Mucosa of descending colon (tissue), 3 donors: ENCODE measurements at regions not wholly inside any gene's neighbourhood (a gene's known extent, or its start where the extent isn't known, plus 50 kb on each side); places are given as distances from the start of the nearest gene placed in this dataset.

Experiments used
- ATAC-seq: fragments of 200-7000 bp; cut with Tn5 transposase; one replicate; pipeline ENCODE4 v1.9.1; 2020; ENCODE audit warnings: mild to moderate bottlenecking, moderate library complexity
- DNase-seq, 3 donors: peaks; one replicate each; pipeline ENCODE4 v3.0.0-alpha.2; 2020
- H3K36me3 ChIP-seq: fragments of 200-600 bp; one replicate; pipeline ENCODE4 v1.8.0; 2021; ENCODE audit warnings: low read depth, mild to moderate bottlenecking
- H3K4me1 ChIP-seq: fragments of 200-600 bp; one replicate; pipeline ENCODE4 v1.8.0; 2021; ENCODE audit warnings: low read depth, mild to moderate bottlenecking
- H3K4me3 ChIP-seq: fragments of 200-600 bp; one replicate; pipeline ENCODE4 v1.8.0; 2021; ENCODE audit warnings: mild to moderate bottlenecking
- H3K9me3 ChIP-seq: fragments of 200-600 bp; one replicate; pipeline ENCODE4 v1.8.0; 2021; ENCODE audit warnings: mild to moderate bottlenecking
- CTCF ChIP-seq: fragments of 200-600 bp; IDR thresholded peaks from one replicate; pipeline ENCODE4 v1.8.0; 2022; ENCODE audit warnings: antibody characterized with exemption, mild to moderate bottlenecking
- intact Hi-C, 2 donors: fragments of 100-400 bp; cut with DNase I in 1 of 2; cut with micrococcal nuclease in 1 of 2; formaldehyde crosslinking; loops; one replicate each; pipeline versions ENCODE4 v1.11.0 to v1.11.1; 2022; cut with DNase I, micrococcal nuclease
- donor health status: DM: no; HTN: no; CAD: no; lungs with moderate emphysema.
- donor health status: DM: no; HTN: no; CAD: no.
- donor health status: DM: no; HTN: yes; CAD: no.

- no peak for ATAC-seq
- intact Hi-C loops = loop anchor here in 1 of 2 donors (2.0 kb wide), 1 partner anchor 216 kb away; no protein-coding TSS in a partner anchor
- Histone ChIP-seq H3K4me3 (no peak overlapping the region), H3K9me3 (no peaks in the 10 kb centered on the region), H3K36me3 (no peaks in the 10 kb centered on the region), H3K4me1 (no peaks in the 10 kb centered on the region)
- DNase-seq = no peak
- no peak for TF ChIP-seq CTCF
Measured at GRCh38 chr6:117188627-117189201, 76.6 kb upstream of the VGLL2 start.

GRCh38 chr6:117191009-117191408, 74.3 kb upstream of the VGLL2 start:
- no peak for TF ChIP-seq CTCF
- Histone ChIP-seq H3K9me3 (no peaks in the 10 kb centered on the region), H3K4me3 (no peak overlapping the region), H3K36me3 (no peaks in the 10 kb centered on the region), H3K4me1 (no peaks in the 10 kb centered on the region)
- ATAC-seq = no peak
- no peak for DNase-seq
- intact Hi-C loops = no loop called here

GRCh38 chr6:117191448-117191847, 73.9 kb upstream of the VGLL2 start:
- no peak for ATAC-seq
- H3K36me3 ChIP-seq = no peaks in the 10 kb centered on the region
- no peak for TF ChIP-seq CTCF
- H3K4me1 ChIP-seq = no peaks in the 10 kb centered on the region
- DNase-seq = no peak
- H3K4me3 ChIP-seq = no peak overlapping the region
- no peaks in the 10 kb centered on the region for H3K9me3 ChIP-seq
- intact Hi-C loops = no loop called here

- intact Hi-C loops = no loop called here
- DNase-seq (no peak), ATAC-seq (no peak)
- Histone ChIP-seq H3K4me3 (no peak overlapping the region), H3K9me3 (no peaks in the 10 kb centered on the region), H3K4me1 (no peaks in the 10 kb centered on the region), H3K36me3 (no peaks in the 10 kb centered on the region)
- no peak for TF ChIP-seq CTCF
Measured at GRCh38 chr6:117194271-117194670, 71.1 kb upstream of the VGLL2 start.

GRCh38 chr6:117194978-117195377, 70.4 kb upstream of the VGLL2 start:
- ATAC-seq = no peak
- Histone ChIP-seq H3K36me3 (no peaks in the 10 kb centered on the region), H3K4me1 (no peaks in the 10 kb centered on the region), H3K9me3 (no peaks in the 10 kb centered on the region), H3K4me3 (no peak overlapping the region)
- DNase-seq = no peak
- intact Hi-C loops = no loop called here
- TF ChIP-seq CTCF = no peak

- intact Hi-C loops = no loop called here
- no peak for TF ChIP-seq CTCF
- DNase-seq (no peak), ATAC-seq (no peak)
- Histone ChIP-seq H3K36me3 (no peaks in the 10 kb centered on the region), H3K9me3 (no peaks in the 10 kb centered on the region), H3K4me1 (no peaks in the 10 kb centered on the region), H3K4me3 (no peak overlapping the region)
Measured at GRCh38 chr6:117195728-117196127, 69.6 kb upstream of the VGLL2 start.
